Activated T-cell treated with anti-CD3 and anti-CD28 coated beads for 4 hours (primary cell): ENCODE measurements at regions not wholly inside any gene's neighbourhood (a gene's known extent, or its start where the extent isn't known, plus 50 kb on each side); places are given as distances from the start of the nearest gene placed in this dataset.

Experiments
- DNase-seq: peaks from one replicate; pipeline ENCODE4 v3.0.0-alpha.2; 2020

DNA sequence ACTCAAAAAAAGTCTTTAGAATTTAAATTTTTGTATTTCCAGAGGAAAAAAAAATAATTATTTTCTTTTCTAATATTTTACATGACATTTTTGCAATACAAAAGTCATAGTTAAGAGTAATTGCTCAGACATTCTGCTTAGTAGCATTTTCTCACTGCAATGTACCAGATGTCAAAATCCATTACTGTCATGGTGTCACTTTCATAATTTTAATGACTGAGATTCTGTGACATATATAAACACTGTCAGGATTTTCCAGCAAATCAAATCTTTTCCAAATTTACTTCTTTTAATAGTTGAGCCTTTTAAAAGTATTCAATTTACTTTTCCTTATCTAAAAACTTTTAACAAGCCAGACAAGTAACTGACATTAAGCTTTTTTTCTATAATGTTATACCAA, 422.7 kb downstream of the GRIA2 start:
- no peak for DNase-seq

- DNase-seq: no peak
These were observed 413.5 kb downstream of the GRIA2 start for GRCh38 chr4:157634057-157634456.

DNA sequence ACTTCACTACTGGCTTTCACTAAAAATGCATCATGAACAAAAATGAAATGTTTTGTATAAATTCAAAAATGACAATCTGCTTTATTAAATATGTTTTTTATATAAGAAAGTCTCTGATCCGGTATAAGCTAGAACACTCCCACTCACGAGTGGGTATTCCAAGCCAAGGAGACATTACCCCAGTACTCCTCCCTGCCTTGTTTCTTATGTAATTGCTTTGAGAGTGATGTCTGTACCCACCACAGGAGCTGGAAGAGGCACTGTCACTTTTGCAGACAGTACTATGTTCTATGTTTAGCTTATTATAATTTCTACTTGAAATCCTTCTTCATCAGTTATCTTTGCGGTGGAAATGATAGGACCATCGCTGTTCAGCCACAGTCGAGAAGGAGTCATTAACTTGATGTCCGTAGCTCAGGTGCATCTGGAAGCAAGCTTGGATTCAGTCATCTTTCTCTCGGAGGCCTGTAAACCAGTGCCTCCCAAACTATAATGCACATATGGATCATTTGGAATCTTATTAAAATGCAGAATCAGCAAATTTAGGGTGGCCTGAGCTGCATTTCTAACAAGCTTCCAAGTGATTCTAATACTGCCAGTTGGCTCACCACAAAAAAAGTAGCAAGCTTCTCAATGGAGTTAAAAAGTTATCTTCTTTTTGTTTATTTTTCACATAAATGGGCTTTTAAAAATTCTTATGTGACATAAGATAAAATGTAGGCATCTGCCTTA, 396.4 kb downstream of the GRIA2 start:
- no peak for DNase-seq

- no peak for DNase-seq
These were observed 387.5 kb downstream of the GRIA2 start for GRCh38 chr4:157607996-157608395.

GRCh38 chr4:157600583-157600982, 380.1 kb downstream of the GRIA2 start:
- DNase-seq: no peak

DNA sequence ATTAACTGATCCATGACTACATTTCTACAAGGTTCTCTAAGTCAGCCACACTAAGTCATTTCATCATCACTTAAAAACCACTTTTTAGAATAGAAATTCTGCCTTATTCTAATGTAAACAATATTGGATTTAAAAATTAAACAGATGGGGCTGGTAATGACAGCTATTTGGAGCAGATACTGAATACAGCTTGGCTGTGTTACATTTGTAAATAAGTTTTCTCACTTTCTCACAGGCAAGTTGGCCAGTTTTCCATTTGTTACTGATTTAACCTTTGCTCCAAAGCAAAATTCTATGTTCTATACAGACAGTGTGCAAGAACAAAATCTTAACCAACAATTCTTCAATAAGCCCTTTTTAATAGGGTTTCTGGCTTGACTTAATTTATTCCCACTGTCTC, 370.7 kb downstream of the GRIA2 start:
- DNase-seq: no peak

DNA sequence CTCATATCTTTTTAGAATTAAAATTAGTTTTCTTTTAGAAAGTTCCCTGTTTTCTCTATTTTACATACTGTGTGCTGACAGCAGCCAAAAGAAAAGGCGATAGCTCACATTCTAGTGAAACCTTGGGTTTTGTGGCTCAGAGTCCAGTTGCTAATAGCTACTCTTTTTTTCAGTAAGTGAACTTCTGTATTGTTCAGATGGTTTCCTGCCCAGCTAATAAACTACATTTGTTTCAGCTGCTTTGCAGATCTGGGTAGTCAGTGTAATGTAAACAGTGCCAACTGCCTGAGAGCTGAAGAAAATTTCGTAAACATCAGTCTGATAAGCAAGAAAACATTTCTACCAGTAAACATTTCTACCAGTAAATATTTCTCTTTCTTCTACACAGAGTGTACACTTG, 370.2 kb downstream of the GRIA2 start:
- DNase-seq: no peak

DNA sequence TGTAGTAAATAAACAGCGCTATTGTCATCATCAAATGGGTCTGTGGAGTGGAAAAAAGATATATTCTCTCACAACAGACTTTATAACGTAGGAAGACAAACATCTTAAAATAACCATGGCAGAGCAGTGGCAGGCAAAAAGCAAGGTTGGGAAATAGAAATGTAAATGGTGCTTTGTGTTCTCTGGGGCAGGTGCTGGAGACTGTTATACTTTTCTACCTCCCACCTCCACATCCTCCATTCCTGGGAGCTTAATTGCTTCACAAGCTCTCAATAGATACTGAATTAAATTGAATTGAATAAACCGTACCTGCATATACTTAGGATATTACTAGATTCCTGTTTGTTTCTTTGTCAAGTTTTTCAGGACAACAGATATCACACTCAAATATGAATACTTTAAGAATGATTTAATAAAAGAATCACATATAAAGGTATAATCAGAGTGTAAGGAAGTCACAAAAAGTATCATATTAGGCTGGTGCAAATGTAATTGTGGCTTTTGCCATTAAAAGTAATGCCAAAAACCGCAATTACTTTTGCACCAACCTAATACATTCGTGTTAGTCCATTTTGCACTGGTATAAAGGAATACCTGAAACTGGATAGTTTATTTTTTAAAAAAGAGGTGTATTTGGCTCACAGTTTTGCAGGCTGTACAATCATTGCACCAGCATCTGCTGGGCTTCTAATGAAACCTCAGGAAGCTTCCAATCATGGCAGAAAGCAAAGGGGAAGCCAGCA, 367.3 kb downstream of the GRIA2 start:
- DNase-seq: no peak

DNA sequence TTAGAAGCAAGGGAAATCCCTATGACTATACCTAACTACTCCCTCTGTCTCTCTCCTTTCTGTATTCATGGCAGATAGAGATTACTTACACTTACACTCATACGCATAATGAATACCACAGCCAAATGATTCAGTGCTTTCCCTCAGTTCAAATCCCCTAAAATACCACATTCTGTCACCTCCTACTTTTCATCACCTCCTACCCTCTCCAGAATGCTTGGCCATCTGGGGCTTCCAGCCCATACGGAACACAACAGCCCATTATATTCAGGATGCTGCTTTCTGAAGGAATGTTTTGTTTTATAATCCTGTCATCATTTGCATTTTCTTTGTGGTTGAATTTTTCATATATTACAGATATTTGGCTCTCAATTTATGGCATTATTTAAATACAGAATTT, 361.6 kb downstream of the GRIA2 start:
- no peak for DNase-seq

- no peak for DNase-seq
These were observed 356.2 kb downstream of the GRIA2 start for GRCh38 chr4:157576671-157577217.

- no peak for DNase-seq
These were observed 354.8 kb downstream of the GRIA2 start for GRCh38 chr4:157575339-157575738.

- no peak for DNase-seq
These were observed 354.1 kb downstream of the GRIA2 start for GRCh38 chr4:157574606-157575005.

GRCh38 chr4:157572951-157573350, 352.4 kb downstream of the GRIA2 start:
- DNase-seq: no peak

GRCh38 chr4:157572284-157572683, 351.8 kb downstream of the GRIA2 start:
- no peak for DNase-seq

- no peak for DNase-seq
These were observed 344.2 kb downstream of the GRIA2 start for GRCh38 chr4:157564771-157565170.

DNA sequence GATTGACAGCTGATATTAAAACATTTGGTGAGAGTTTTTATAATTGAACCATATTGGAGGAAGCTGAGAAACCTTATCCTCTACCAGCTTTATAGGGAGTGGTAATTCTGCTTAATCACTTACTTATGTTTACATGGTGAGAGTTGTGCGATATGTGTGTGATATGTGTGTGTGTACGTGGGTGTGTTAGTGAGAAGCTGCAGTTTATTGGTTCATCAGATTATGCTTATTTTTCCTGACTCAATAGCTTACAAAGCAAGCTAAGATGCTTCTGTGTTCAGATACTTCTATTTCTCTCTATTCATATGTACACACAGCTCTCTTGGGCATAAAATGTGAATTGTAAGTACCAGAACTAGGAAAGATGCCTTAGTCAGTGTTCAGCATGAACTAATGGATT, 343.7 kb downstream of the GRIA2 start:
- no peak for DNase-seq

GRCh38 chr4:157558016-157558415, 337.5 kb downstream of the GRIA2 start:
- DNase-seq: no peak

DNA sequence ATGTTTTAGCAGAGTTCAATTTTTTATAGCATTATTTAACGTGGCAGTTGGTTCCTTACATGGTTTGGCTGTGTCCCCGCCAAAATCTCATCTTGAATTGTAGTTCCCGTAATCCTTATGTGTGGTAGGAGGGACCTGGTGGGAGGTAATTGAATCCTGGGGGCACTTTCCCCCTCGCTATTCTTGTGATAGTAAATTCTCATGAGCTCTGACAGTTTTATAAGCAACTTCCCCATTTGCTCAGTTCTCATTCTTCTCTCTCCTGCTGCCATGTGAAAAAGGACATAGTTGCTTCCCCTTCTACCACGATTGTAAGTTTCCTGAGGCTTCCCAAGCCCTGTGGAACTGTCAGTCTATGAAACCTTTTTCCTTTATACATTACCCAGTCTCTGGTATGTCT, 329.5 kb downstream of the GRIA2 start:
- DNase-seq: no peak

DNA sequence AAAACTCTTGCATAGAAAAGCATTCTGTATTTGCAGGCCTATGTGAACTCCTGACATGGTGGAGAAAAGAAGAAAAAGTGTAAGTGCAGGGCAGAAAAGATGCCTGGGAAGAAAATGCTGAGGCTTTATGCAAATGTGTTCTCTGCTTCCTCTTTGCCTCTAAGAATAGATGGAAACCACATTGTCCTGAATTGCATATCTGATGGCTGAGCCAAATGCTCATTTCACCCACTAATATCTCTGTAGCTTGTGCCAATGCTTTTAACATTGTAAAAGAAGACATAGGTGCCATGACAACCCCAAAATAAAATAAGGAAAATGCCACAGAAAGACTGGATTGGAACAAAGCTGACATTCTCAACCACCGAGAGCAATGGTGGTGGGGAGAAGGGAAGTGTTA, 307.4 kb downstream of the GRIA2 start:
- no peak for DNase-seq

GRCh38 chr4:157521906-157522305, 301.4 kb downstream of the GRIA2 start:
- DNase-seq: no peak

- DNase-seq: no peak
These were observed 294.2 kb downstream of the GRIA2 start for GRCh38 chr4:157514711-157515110.

DNA sequence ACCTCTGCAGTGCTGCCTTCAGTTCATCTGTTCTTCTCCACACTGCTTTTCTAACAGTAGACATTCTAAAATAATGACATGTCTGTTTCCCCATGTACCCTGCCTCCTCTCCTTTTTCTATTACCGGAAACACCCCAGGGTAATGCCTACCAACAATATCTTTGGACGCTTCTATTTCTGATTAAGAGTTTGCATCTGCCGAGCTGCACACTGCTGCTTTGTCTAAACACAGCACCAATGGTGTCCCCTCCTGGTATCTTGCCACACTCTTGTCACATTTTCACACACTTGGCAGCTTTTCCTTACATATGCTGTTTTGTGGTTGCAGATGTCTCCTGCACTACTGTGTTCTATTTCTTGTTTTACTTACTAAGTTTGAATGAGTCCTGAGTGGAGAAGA, 288.8 kb downstream of the GRIA2 start:
- DNase-seq: no peak

DNA sequence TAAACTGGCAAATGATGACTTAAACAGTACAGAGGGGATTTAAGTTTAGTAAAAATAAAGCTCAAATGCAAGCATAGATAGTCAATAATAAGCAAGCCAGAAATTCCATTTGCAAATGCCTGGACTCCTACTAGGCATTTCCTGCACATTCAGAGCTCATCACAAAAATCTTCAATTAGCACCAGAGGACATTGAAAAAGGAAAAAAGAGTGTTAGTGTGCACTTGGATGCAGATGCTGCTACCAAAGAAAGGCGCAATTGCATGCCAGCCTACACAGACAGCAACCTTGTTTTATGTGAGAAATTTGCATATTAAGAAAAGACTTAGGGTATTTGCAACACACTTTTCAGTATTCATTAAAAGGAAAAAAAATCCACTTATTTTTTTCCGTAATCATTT, 282.1 kb downstream of the GRIA2 start:
- no peak for DNase-seq

DNA sequence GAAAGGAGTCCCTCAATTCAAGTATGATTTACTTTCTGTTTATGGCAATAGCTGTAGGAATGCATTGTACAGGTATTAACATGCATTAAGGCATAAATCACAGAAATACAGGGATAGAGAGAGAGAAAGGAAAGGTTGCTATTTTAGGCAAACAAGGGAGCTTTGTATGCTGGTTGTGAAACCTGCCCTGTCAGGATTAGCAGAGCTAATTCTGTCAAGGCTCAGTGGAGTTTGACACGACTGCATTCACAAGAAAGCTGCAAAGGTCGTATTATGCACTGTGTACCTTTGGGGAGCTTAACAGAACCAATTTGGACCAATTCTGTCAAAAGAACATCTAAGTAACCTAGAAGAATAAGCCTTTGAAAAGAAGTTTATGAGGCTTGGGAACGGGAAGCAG, 239.3 kb downstream of the GRIA2 start:
- DNase-seq: no peak
